Mammary epithelial cell (primary cell): ENCODE measurements at regions not wholly inside any gene's neighbourhood (a gene's known extent, or its start where the extent isn't known, plus 50 kb on each side); places are given as distances from the start of the nearest gene placed in this dataset.

Experiments
- EZH2 ChIP-seq: IDR thresholded peaks from 2 replicates; pipeline ENCODE4 v1.6.1; 2012; ENCODE audit warnings: low read length, inconsistent platforms, borderline replicate concordance
- TF ChIP-seq, protein P1 (sequence below), 2 donors: IDR thresholded peaks in 1 of 2; conservative IDR thresholded peaks in 1 of 2; 2 replicates each; pipeline ENCODE4 v1.5.1; 2011 to 2012; ENCODE audit warnings: inconsistent platforms in 2 of 2, low read length in 2 of 2, mild to moderate bottlenecking in 2 of 2, control low read depth in 1 of 2, low read depth in 1 of 2; ENCODE audit not compliant: insufficient read depth in 1 of 2; ENCODE audit errors: extremely low read depth in 1 of 2

DNA sequence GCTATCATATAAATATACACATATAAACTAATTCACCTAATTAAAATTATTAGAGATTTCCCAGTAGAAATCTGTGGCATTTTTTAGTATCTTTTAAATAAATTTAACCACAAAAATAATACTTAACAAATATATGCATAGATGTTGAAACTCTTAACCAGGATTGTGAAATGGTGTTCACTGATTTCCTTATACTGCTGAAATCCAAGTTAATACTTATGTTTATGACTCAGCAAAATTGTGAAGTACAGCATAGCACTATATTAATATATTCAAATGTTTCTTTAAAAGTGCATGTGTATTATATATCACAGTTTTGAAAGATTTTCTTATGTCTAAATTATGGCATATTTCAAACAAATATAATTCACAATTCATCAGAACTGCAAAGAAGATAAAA is 328.2 kb upstream of the MANEA start:
- TF ChIP-seq, protein P1, sequence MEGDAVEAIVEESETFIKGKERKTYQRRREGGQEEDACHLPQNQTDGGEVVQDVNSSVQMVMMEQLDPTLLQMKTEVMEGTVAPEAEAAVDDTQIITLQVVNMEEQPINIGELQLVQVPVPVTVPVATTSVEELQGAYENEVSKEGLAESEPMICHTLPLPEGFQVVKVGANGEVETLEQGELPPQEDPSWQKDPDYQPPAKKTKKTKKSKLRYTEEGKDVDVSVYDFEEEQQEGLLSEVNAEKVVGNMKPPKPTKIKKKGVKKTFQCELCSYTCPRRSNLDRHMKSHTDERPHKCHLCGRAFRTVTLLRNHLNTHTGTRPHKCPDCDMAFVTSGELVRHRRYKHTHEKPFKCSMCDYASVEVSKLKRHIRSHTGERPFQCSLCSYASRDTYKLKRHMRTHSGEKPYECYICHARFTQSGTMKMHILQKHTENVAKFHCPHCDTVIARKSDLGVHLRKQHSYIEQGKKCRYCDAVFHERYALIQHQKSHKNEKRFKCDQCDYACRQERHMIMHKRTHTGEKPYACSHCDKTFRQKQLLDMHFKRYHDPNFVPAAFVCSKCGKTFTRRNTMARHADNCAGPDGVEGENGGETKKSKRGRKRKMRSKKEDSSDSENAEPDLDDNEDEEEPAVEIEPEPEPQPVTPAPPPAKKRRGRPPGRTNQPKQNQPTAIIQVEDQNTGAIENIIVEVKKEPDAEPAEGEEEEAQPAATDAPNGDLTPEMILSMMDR (conservative IDR thresholded peaks at IDR 0.05 in 1 of 2, IDR thresholded peaks at IDR 0.05 in 1 of 2; ENCODE audit: extremely low read depth in 1 of 2, insufficient read depth in 1 of 2, low read depth in 1 of 2, low read length in 2 of 2): no peak
- no peak for TF ChIP-seq EZH2
